ENCODE measurements at regions not wholly inside any gene's neighbourhood (a gene's known extent, or its start where the extent isn't known, plus 50 kb on each side); places are given as distances from the start of the nearest gene placed in this dataset.
A peak's percentile ranks its signal among the peaks of the same experiment; 100 is the strongest.

GRCh38 chrX:55144697-55145096 lies 55.9 kb downstream of the PAGE2 start:
- Histone ChIP-seq H3K9me3 (no peaks in the 10 kb centered on the region), H3K4me1 (no peaks in the 10 kb centered on the region), H3K4me3 (no peak overlapping the region), H3K27ac (no peak overlapping the region), H3K36me3 (peaks cover 0 to 10% (median 0%) of the 10 kb centered on the region in 6 donors), H3K27me3 (replicated peaks in 1 of 7) (no peaks in the 10 kb centered on the region)
- TF ChIP-seq POLR2AphosphoS5 (IDR thresholded peaks at IDR 0.05), result no peak
- TF ChIP-seq POLR2A (IDR thresholded peaks at IDR 0.05), result no peak
- no peak for TF ChIP-seq CTCF (IDR thresholded peaks at IDR 0.05 in 8 of 11, conservative IDR thresholded peaks at IDR 0.05 in 3 of 11)
- no peak for DNase-seq
- intact Hi-C loops (cut with DNase I; ENCODE audit: low total_unique reads), result no loop called here
- 67 to 95% (median 90%) methylated on average over 2 of the region's 2 CpGs for WGBS, 5 donors

GRCh38 chrX:55149242-55149641 lies 60.4 kb downstream of the PAGE2 start:
- Histone ChIP-seq H3K4me3 (no peak overlapping the region), H3K27me3 (replicated peaks in 1 of 7) (no peaks in the 10 kb centered on the region), H3K4me1 (no peaks in the 10 kb centered on the region), H3K27ac (no peak overlapping the region), H3K9me3 (no peaks in the 10 kb centered on the region), H3K36me3 (peaks cover 0 to 10% (median 0%) of the 10 kb centered on the region in 6 donors)
- DNase-seq, result no peak
- intact Hi-C loops (cut with DNase I; ENCODE audit: low total_unique reads), result no loop called here
- TF ChIP-seq POLR2AphosphoS5 (IDR thresholded peaks at IDR 0.05) (no peak), CTCF (IDR thresholded peaks at IDR 0.05 in 8 of 11, conservative IDR thresholded peaks at IDR 0.05 in 3 of 11) (no peak), POLR2A (IDR thresholded peaks at IDR 0.05) (no peak)
- WGBS, 5 donors, result 62 to 80% (median 76%) methylated on average over 3 of the region's 3 CpGs

GRCh38 chrX:55151199-55151598 lies 62.4 kb downstream of the PAGE2 start:
- no peak overlapping the region for H3K27ac ChIP-seq
- H3K4me1 ChIP-seq, result no peaks in the 10 kb centered on the region
- H3K4me3 ChIP-seq, result no peak overlapping the region
- TF ChIP-seq POLR2A (IDR thresholded peaks at IDR 0.05), result no peak
- intact Hi-C loops (cut with DNase I; ENCODE audit: low total_unique reads), result no loop called here
- H3K9me3 ChIP-seq, result no peaks in the 10 kb centered on the region
- WGBS, 5 donors, result 86 to 100% (median 94%) methylated on average over 5 of the region's 5 CpGs
- H3K27me3 ChIP-seq (replicated peaks in 1 of 7), result no peaks in the 10 kb centered on the region
- no peak for DNase-seq
- H3K36me3 ChIP-seq, result no peaks in the 10 kb centered on the region

- H3K27ac ChIP-seq, result peak overlapping the region in 1 of 8 donors; percentile 90
- intact Hi-C loops (cut with DNase I; ENCODE audit: low total_unique reads), result no loop called here
- DNase-seq, result no peak
- H3K4me3 ChIP-seq, result no peak overlapping the region
- peaks cover 0 to 4% (median 0%) of the 10 kb centered on the region in 7 donors for H3K27me3 ChIP-seq (replicated peaks in 1 of 7)
- no peaks in the 10 kb centered on the region for H3K36me3 ChIP-seq
- no peaks in the 10 kb centered on the region for H3K9me3 ChIP-seq
- 47 to 69% (median 58%) methylated on average over 3 of the region's 3 CpGs for WGBS, 5 donors
- H3K4me1 ChIP-seq, result peaks cover 0 to 17% (median 3%) of the 10 kb centered on the region in 6 donors
- TF ChIP-seq CTCF (IDR thresholded peaks at IDR 0.05 in 8 of 11, conservative IDR thresholded peaks at IDR 0.05 in 3 of 11) (no peak), POLR2AphosphoS5 (IDR thresholded peaks at IDR 0.05) (no peak), POLR2A (IDR thresholded peaks at IDR 0.05) (no peak)
These were observed 60.6 kb upstream of the PAGE5 start for GRCh38 chrX:55159551-55159950.

All from spleen (tissue), 11 donors.